ENCODE measurements at regions not wholly inside any gene's neighbourhood (a gene's known extent, or its start where the extent isn't known, plus 50 kb on each side); places are given as distances from the start of the nearest gene placed in this dataset.
A peak's percentile ranks its signal among the peaks of the same experiment; 100 is the strongest.

- Histone ChIP-seq H3K36me3 (ENCODE audit: control insufficient read depth, insufficient read depth, low read length) (no peaks in the 10 kb centered on the region), H3K4ac (ENCODE audit: low read depth, low read length) (no peak overlapping the region), H2BK120ac (ENCODE audit: low read depth, low read length) (no peak overlapping the region), H4K91ac (ENCODE audit: insufficient read depth, low read depth, low read length) (no peak overlapping the region), H2AK5ac (ENCODE audit: low read depth, low read length) (no peak overlapping the region), H3K9me1 (ENCODE audit: insufficient read depth, low read length) (no peaks in the 10 kb centered on the region), H2BK20ac (ENCODE audit: low read depth, low read length) (no peak overlapping the region), H3K27me3 (ENCODE audit: control insufficient read depth, insufficient read depth, low read length) (no peaks in the 10 kb centered on the region), H3K4me1 (ENCODE audit: control insufficient read depth, insufficient read depth, low read length) (no peaks in the 10 kb centered on the region), H3K9ac (ENCODE audit: low read depth, low read length) (no peak overlapping the region), H3K79me1 (ENCODE audit: low read depth in 1 of 2, low read length in 2 of 2) (no peaks in the 10 kb centered on the region), H2BK15ac (ENCODE audit: low read depth, low read length) (no peak overlapping the region), H3K4me2 (ENCODE audit: low read depth, low read length) (no peak overlapping the region), H4K8ac (ENCODE audit: low read depth in 2 of 2, low read length in 2 of 2) (no peak overlapping the region), H3K56ac (ENCODE audit: extremely low read depth, insufficient read depth, low read length) (no peak overlapping the region), H3K27ac (ENCODE audit: insufficient read depth, low read length) (no peak overlapping the region), H3K18ac (ENCODE audit: low read depth, low read length) (no peak overlapping the region), H4K20me1 (ENCODE audit: insufficient read depth, low read length) (no peaks in the 10 kb centered on the region), H3K23ac (ENCODE audit: low read depth, low read length) (no peak overlapping the region), H2AFZ (replicated peaks; ENCODE audit: low read length, poor library complexity) (no peak overlapping the region), H2AK9ac (replicated peaks; ENCODE audit: low read depth, low read length, poor library complexity) (no peak overlapping the region), H3K14ac (replicated peaks; ENCODE audit: low read depth, low read length) (no peak overlapping the region), H2BK5ac (ENCODE audit: low read depth, low read length, poor library complexity, severe bottlenecking) (no peak overlapping the region), H4K5ac (ENCODE audit: low read depth, low read length) (no peak overlapping the region), H3K4me3 (ENCODE audit: insufficient read depth, low read depth, low read length) (no peak overlapping the region), H3K9me3 (ENCODE audit: control insufficient read depth, insufficient read depth, low read length) (no peaks in the 10 kb centered on the region)
- intact Hi-C loops (cut with micrococcal nuclease) (no loop called here), in situ Hi-C loops (cut with MboI; ENCODE audit: low sequenced_read_pairs) (no loop called here), dilution Hi-C loops (cut with HindIII; ENCODE audit: low sequenced_read_pairs, unreplicated experiment) (no loop called here)
- no peak for ATAC-seq (ENCODE audit: low read depth)
- TF ChIP-seq CHD1 (IDR thresholded peaks at IDR 0.05; ENCODE audit: low read depth, low read length): no peak
- TF ChIP-seq CEBPB (IDR thresholded peaks at IDR 0.05; ENCODE audit: low read depth, low read length): peak; percentile 50
- no peak for TF ChIP-seq ELK1 (IDR thresholded peaks at IDR 0.05; ENCODE audit: borderline replicate concordance, low read depth, low read length)
- peak; percentile 58 for DNase-seq
- CTCF ChIA-PET: interaction anchor here (0.6 to 0.7 kb wide), 2 partner anchors 77 to 305 kb away, joined by 3 to 8 read pairs; no protein-coding TSS in a partner anchor
- POLR2A ChIA-PET (ENCODE audit: unreplicated experiment): no interaction called here
- no TSS peak for BruUV-seq (replicated peaks)
Measured at GRCh38 chr13:64305246-64305645, 2889.6 kb upstream of the PCDH20 start.
